ENCODE measurements at regions not wholly inside any gene's neighbourhood (a gene's known extent, or its start where the extent isn't known, plus 50 kb on each side); places are given as distances from the start of the nearest gene placed in this dataset.

DNA sequence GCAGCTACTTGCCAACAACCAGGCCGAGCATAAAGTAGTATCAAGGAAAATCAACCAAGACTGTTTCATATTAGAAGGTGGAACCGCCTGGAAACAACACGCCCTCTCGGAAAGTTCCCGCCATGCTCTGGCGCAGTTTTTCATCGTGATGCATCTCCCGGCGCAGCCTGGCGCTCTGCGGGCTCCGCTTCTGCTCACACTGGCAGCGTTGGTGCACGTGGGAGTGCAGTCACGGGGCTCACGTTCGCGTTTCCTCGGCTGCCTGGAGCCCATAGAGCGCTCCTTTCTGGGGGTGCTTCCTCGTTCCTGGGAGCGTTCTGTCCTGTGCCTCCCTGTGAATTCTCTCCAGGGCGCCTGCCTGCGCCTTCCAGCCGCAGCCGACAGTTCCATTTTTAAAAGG is 227.3 kb downstream of the TBXT start:
- TF ChIP-seq, protein P1, sequence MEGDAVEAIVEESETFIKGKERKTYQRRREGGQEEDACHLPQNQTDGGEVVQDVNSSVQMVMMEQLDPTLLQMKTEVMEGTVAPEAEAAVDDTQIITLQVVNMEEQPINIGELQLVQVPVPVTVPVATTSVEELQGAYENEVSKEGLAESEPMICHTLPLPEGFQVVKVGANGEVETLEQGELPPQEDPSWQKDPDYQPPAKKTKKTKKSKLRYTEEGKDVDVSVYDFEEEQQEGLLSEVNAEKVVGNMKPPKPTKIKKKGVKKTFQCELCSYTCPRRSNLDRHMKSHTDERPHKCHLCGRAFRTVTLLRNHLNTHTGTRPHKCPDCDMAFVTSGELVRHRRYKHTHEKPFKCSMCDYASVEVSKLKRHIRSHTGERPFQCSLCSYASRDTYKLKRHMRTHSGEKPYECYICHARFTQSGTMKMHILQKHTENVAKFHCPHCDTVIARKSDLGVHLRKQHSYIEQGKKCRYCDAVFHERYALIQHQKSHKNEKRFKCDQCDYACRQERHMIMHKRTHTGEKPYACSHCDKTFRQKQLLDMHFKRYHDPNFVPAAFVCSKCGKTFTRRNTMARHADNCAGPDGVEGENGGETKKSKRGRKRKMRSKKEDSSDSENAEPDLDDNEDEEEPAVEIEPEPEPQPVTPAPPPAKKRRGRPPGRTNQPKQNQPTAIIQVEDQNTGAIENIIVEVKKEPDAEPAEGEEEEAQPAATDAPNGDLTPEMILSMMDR (IDR thresholded peaks at IDR 0.05): no peak
- peaks cover 10% of the 10 kb centered on the region for H3K27me3 Mint-ChIP-seq (ENCODE audit: unreplicated experiment)
- no peak for DNase-seq (ENCODE audit: extremely low spot score, unreplicated experiment)
- peaks cover 6% of the 10 kb centered on the region for H3K9me3 Mint-ChIP-seq (ENCODE audit: unreplicated experiment)
- H3K4me3 Mint-ChIP-seq (ENCODE audit: unreplicated experiment): no peak overlapping the region
- peaks cover 21% of the 10 kb centered on the region for H3K4me1 Mint-ChIP-seq (ENCODE audit: unreplicated experiment)
- no peaks in the 10 kb centered on the region for H3K36me3 Mint-ChIP-seq (ENCODE audit: unreplicated experiment)
- no peak overlapping the region for H3K27ac Mint-ChIP-seq (ENCODE audit: unreplicated experiment)

DNA sequence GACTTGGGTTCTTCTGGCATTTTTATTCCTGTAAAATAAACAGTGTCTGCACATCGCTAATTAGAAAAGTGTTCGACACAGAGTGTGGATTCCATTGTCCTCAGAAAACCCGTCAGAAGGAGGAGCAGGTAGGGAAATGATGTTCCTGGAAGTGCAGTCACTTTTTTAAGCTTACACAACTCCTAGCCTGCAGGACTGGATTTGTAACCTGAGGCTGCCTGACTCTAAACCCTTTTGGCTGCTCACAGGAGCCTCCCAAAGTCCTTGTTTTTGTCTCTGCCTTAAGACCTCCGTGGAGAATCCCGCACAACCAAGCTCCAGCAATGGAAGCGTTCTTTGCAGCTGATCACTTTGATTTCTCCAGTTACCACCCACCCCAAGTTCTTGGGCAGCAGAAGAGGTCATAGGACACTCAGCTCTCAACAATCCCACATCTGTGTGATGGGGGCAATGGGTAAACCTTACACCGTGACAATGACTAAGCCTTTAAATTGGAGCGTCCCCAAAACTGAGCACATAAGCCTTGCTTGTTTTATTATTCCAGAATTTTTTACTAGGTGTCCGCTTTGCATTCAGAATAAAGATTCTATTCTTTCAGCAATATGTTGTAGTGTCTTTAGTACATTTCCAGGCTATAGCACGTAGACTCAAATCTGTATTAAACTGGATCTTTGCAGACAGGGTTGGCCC is 227.9 kb downstream of the TBXT start:
- Mint-ChIP-seq H3K9me3 (ENCODE audit: unreplicated experiment) (peaks cover 11% of the 10 kb centered on the region), H3K27ac (ENCODE audit: unreplicated experiment) (no peak overlapping the region), H3K4me3 (ENCODE audit: unreplicated experiment) (no peak overlapping the region), H3K27me3 (ENCODE audit: unreplicated experiment) (peaks cover 13% of the 10 kb centered on the region), H3K4me1 (ENCODE audit: unreplicated experiment) (peaks cover 21% of the 10 kb centered on the region), H3K36me3 (ENCODE audit: unreplicated experiment) (no peaks in the 10 kb centered on the region)
- TF ChIP-seq, protein P1 (IDR thresholded peaks at IDR 0.05): no peak
- no peak for DNase-seq (ENCODE audit: extremely low spot score, unreplicated experiment)

DNA sequence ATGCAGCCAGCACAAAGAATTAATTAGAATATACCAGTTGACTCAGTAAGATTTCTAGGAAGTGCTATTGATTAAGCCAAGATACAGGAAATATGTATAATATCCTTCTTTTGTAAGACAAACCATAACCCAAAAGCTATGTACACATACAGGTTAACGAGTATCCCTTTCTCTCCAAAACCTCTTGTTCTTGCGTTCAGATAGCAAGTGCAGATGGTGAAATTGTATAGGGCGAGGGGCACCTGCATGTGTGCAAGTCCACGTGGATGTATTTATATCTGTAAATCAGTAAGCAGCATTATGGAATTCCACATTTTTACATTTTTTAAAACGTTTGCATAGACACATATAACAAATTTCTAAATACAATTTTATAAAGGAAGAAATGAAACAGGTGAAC is 228.6 kb downstream of the TBXT start:
- Mint-ChIP-seq H3K27ac (ENCODE audit: unreplicated experiment) (no peak overlapping the region), H3K9me3 (ENCODE audit: unreplicated experiment) (peaks cover 11% of the 10 kb centered on the region), H3K4me1 (ENCODE audit: unreplicated experiment) (peaks cover 21% of the 10 kb centered on the region), H3K4me3 (ENCODE audit: unreplicated experiment) (no peak overlapping the region), H3K27me3 (ENCODE audit: unreplicated experiment) (peaks cover 13% of the 10 kb centered on the region), H3K36me3 (ENCODE audit: unreplicated experiment) (no peaks in the 10 kb centered on the region)
- TF ChIP-seq, protein P1 (IDR thresholded peaks at IDR 0.05): no peak
- DNase-seq (ENCODE audit: extremely low spot score, unreplicated experiment): no peak

DNA sequence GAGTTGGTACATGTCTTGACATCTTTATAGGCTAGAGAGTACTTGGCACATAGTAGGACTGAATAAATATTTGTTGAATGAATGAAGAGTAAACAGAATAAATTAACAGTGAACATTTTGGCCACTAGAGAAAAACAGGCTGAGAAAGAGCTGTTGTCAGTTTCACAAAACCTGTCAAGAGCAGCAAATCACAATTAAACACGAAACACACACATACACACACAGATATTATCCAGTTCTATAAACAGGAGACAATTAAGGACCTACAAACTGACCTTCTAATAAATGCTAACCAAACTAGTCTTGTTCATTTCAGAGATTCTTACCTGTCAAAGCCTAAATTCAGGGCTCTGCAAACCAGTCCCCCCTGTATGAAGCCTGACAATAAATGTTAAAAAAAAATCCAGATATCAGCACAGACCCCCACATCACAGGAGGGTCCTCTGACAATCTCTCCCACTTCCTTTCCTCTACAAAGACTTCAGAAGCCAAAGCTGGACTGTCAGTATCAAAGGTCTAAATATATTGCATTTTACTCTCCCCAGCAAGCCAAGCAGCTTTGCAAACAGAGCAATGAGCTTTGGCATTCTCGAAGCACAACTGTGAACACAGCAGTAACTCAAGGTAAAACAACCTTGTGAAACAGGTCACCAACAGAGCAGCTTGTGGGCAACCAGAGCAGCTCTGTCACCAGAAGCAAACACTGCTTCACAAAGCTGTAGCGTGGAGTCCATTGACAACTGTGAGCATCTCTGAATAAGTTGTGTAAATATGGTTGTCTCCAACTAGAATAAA is 229.9 kb downstream of the TBXT start:
- Mint-ChIP-seq H3K9me3 (ENCODE audit: unreplicated experiment) (peaks cover 11% of the 10 kb centered on the region), H3K4me3 (ENCODE audit: unreplicated experiment) (no peak overlapping the region), H3K27ac (ENCODE audit: unreplicated experiment) (peak overlapping the region; percentile 21)

DNA sequence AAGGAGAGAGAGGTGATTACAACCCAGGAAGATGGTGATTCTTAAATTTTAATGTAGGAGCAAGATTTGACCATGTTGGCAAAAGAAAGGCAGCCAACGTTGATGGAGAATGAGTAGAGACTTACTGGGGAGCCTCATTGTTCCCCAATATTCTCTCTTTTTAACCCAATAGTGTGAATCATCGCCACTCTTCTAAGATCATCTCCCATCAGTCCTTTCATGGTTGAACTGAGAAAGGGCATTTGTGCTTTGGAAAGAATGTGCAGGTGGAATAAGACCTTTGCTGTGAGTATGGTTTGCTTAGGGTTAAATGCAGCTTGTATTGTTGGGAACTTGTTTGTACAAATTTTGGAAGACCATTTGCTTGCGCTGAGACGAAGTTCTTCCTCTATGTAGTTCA is 231.0 kb downstream of the TBXT start:
- Mint-ChIP-seq H3K27ac (ENCODE audit: unreplicated experiment) (peak overlapping the region; percentile 58), H3K27me3 (ENCODE audit: unreplicated experiment) (peaks cover 19% of the 10 kb centered on the region), H3K4me1 (ENCODE audit: unreplicated experiment) (peaks cover 21% of the 10 kb centered on the region), H3K4me3 (ENCODE audit: unreplicated experiment) (no peak overlapping the region), H3K36me3 (ENCODE audit: unreplicated experiment) (no peaks in the 10 kb centered on the region), H3K9me3 (ENCODE audit: unreplicated experiment) (peaks cover 9% of the 10 kb centered on the region)
- DNase-seq (ENCODE audit: extremely low spot score, unreplicated experiment): no peak
- TF ChIP-seq, protein P1 (IDR thresholded peaks at IDR 0.05): no peak

More for the DNA sequence above, 229.9 kb downstream of the TBXT start:
- Mint-ChIP-seq H3K36me3 (ENCODE audit: unreplicated experiment) (no peaks in the 10 kb centered on the region), H3K4me1 (ENCODE audit: unreplicated experiment) (peaks cover 21% of the 10 kb centered on the region), H3K27me3 (ENCODE audit: unreplicated experiment) (peaks cover 17% of the 10 kb centered on the region)
- DNase-seq (ENCODE audit: extremely low spot score, unreplicated experiment): no peak
- TF ChIP-seq, protein P1 (IDR thresholded peaks at IDR 0.05): no peak

Measured in osteocyte (in vitro differentiated cells).